ENCODE measurements at regions not wholly inside any gene's neighbourhood (a gene's known extent, or its start where the extent isn't known, plus 50 kb on each side); places are given as distances from the start of the nearest gene placed in this dataset.

DNA sequence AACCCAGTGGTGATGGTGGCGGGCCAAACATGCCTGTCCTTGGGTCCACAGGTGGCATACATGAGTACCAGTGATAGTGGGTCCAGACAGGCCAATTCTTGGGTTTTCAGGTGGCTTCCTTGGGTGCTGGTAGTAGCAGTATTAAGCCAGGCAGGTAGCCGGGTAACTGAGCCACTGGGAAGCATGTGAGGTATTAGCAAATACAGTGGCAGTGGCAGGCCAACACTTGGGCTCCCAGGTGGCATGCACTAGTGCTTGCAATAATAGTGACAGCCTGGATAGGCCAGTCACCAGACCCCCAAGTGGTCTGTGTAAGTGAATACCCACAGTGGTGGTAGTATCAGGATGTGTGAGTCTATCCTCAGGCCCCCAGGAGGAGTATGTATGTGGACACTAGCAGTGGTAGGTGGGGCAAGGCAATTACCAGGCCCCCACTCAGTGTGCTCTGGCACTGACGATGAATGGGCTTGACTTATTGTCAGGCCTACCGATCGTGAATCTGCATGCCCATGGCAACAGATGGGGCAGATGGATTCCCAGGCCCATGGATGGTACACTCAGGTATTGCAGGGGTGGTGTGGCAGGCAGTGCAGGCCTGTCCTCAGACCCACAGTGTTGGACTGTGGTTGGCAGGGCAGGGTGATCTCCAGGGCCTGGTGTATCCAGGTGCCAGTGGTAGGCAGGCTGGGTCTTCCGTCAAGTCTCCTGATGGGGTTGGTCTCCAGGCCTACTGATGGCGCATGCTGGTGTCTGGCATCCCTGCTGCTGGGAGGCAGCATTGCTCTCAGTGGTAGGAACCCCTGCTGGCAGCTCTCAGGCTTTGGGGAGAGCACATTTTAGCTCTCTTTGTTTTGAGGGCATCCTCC is 840.7 kb downstream of the FAM181B start:
- H3K9me3 ChIP-seq (ENCODE audit: low read length) = no peaks in the 10 kb centered on the region
- no peaks in the 10 kb centered on the region for H3K36me3 ChIP-seq (replicated peaks in 1 of 2; ENCODE audit: control insufficient read depth in 1 of 2, insufficient read depth in 2 of 2, low read length in 2 of 2)
- H4K20me1 ChIP-seq (ENCODE audit: insufficient read depth, low read length) = no peaks in the 10 kb centered on the region
- ChIA-PET CTCF (ENCODE audit: low intra/inter-chr PET ratio, low total read pairs) (no interaction called here), POLR2A (no interaction called here)
- H3K79me2 ChIP-seq (ENCODE audit: insufficient read depth, low read length) = no peaks in the 10 kb centered on the region
- H3K4me2 ChIP-seq (ENCODE audit: low read depth, low read length) = no peak overlapping the region
- no peak overlapping the region for H2AFZ ChIP-seq (ENCODE audit: low read length)
- no peak overlapping the region for H3K27ac ChIP-seq (ENCODE audit: extremely low read length, insufficient read depth, low read length)
- FAIRE-seq (no peak), ATAC-seq (no peak), DNase-seq (ENCODE audit: low spot score) (no peak)
- TF ChIP-seq ZNF788 (CRISPR knock-in tag; IDR thresholded peaks at IDR 0.05; ENCODE audit: borderline replicate concordance) (no peak), ZNF251 (CRISPR knock-in tag; IDR thresholded peaks at IDR 0.05) (no peak), PRMT3 (CRISPR knock-in tag; IDR thresholded peaks at IDR 0.05; ENCODE audit: borderline replicate concordance, low read depth) (no peak), ZNF713 (CRISPR knock-in tag; IDR thresholded peaks at IDR 0.05) (no peak), GFI1 (CRISPR knock-in tag; IDR thresholded peaks at IDR 0.05; ENCODE audit: borderline replicate concordance) (no peak), PTBP1 (IDR thresholded peaks at IDR 0.05; ENCODE audit: low read depth, low read length, poor library complexity, severe bottlenecking) (no peak), POLR2AphosphoS2 (IDR thresholded peaks at IDR 0.05; ENCODE audit: low read depth, low read length) (no peak), IRF2 (CRISPR knock-in tag; IDR thresholded peaks at IDR 0.05) (no peak), GLI4 (CRISPR knock-in tag; IDR thresholded peaks at IDR 0.05; ENCODE audit: borderline replicate concordance) (no peak), ZNF773 (CRISPR knock-in tag; IDR thresholded peaks at IDR 0.05; ENCODE audit: borderline replicate concordance) (no peak), HOXD1 (CRISPR knock-in tag; IDR thresholded peaks at IDR 0.05) (no peak)
- TF ChIP-seq, protein P1, sequence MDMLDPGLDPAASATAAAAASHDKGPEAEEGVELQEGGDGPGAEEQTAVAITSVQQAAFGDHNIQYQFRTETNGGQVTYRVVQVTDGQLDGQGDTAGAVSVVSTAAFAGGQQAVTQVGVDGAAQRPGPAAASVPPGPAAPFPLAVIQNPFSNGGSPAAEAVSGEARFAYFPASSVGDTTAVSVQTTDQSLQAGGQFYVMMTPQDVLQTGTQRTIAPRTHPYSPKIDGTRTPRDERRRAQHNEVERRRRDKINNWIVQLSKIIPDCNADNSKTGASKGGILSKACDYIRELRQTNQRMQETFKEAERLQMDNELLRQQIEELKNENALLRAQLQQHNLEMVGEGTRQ (IDR thresholded peaks at IDR 0.05; ENCODE audit: low read depth, low read length) = no peak
- TF ChIP-seq, protein P1 (CRISPR knock-in tag; IDR thresholded peaks at IDR 0.05; ENCODE audit: borderline replicate concordance) = no peak
- TF ChIP-seq, protein P2, sequence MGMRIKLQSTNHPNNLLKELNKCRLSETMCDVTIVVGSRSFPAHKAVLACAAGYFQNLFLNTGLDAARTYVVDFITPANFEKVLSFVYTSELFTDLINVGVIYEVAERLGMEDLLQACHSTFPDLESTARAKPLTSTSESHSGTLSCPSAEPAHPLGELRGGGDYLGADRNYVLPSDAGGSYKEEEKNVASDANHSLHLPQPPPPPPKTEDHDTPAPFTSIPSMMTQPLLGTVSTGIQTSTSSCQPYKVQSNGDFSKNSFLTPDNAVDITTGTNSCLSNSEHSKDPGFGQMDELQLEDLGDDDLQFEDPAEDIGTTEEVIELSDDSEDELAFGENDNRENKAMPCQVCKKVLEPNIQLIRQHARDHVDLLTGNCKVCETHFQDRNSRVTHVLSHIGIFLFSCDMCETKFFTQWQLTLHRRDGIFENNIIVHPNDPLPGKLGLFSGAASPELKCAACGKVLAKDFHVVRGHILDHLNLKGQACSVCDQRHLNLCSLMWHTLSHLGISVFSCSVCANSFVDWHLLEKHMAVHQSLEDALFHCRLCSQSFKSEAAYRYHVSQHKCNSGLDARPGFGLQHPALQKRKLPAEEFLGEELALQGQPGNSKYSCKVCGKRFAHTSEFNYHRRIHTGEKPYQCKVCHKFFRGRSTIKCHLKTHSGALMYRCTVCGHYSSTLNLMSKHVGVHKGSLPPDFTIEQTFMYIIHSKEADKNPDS (CRISPR knock-in tag; IDR thresholded peaks at IDR 0.05) = no peak
- TF ChIP-seq, protein P3, sequence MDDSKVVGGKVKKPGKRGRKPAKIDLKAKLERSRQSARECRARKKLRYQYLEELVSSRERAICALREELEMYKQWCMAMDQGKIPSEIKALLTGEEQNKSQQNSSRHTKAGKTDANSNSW (CRISPR knock-in tag; IDR thresholded peaks at IDR 0.05; ENCODE audit: borderline replicate concordance) = no peak
- TF ChIP-seq, protein P4, sequence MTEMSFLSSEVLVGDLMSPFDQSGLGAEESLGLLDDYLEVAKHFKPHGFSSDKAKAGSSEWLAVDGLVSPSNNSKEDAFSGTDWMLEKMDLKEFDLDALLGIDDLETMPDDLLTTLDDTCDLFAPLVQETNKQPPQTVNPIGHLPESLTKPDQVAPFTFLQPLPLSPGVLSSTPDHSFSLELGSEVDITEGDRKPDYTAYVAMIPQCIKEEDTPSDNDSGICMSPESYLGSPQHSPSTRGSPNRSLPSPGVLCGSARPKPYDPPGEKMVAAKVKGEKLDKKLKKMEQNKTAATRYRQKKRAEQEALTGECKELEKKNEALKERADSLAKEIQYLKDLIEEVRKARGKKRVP (CRISPR knock-in tag; IDR thresholded peaks at IDR 0.05) = no peak
- TF ChIP-seq, protein P5, sequence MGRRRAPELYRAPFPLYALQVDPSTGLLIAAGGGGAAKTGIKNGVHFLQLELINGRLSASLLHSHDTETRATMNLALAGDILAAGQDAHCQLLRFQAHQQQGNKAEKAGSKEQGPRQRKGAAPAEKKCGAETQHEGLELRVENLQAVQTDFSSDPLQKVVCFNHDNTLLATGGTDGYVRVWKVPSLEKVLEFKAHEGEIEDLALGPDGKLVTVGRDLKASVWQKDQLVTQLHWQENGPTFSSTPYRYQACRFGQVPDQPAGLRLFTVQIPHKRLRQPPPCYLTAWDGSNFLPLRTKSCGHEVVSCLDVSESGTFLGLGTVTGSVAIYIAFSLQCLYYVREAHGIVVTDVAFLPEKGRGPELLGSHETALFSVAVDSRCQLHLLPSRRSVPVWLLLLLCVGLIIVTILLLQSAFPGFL (CRISPR knock-in tag; IDR thresholded peaks at IDR 0.05) = no peak
- no peaks in the 10 kb centered on the region for H3K4me1 ChIP-seq (ENCODE audit: insufficient read depth, low read length)
- no peaks in the 10 kb centered on the region for H3K27me3 ChIP-seq (ENCODE audit: control insufficient read depth in 1 of 2, insufficient read depth in 2 of 2, low read length in 2 of 2)
- WGBS (ENCODE audit: low lambda C conversion rate) = 16% methylated on average over 2 of the region's 7 CpGs
- no TSS peak for BruUV-seq (replicated peaks)
- H3K4me3 ChIP-seq (replicated peaks in 1 of 3; ENCODE audit: insufficient read depth in 1 of 3, low read depth in 2 of 3, low read length in 3 of 3) = no peak overlapping the region
- no peak overlapping the region for H3K9ac ChIP-seq (ENCODE audit: insufficient read depth, low read depth, low read length)
- intact Hi-C loops (cut with micrococcal nuclease; ENCODE audit: unreplicated experiment) = no loop called here
- in situ Hi-C loops (cut with HindIII; ENCODE audit: extremely low pct_ligation_motif_present, low pct_unique_long_range_greater_than_20kb) = no loop called here
